ENCODE measurements at regions not wholly inside any gene's neighbourhood (a gene's known extent, or its start where the extent isn't known, plus 50 kb on each side); places are given as distances from the start of the nearest gene placed in this dataset.
"Not testable (repeated sequence)": the region's sequence is repeated elsewhere in the genome, so short reads cannot be mapped to it uniquely, and the experiment has no call there.

DNA sequence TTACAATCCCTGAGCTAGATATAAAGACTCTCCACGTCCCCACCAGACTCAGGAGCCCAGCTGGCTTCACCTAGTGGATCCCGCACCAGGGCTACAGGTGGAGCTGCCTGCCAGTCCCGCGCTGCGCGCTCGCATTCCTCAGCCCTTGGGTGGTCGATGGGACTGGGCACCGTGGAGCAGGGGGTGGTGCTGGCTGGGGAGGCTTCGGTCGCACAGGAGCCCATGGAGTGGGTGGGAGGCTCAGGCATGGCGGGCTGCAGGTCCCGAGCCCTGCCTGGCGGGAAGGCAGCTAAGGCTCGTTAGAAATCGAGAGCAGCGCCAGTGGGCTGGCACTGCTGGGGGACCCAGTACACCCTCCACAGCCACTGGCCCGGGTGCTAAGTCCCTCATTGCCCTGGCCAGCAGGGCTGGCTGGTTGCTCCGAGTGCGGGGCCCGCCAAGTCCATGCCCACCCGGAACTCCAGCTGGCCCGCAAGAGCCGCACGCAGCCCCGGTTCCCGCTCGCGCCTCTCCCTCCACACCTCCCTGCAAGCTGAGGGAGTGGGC lies 423.7 kb downstream of the OLFM4 start:
- not testable (repeated sequence) for DNase-seq (ENCODE audit: low read depth in 4 of 4, low spot score in 2 of 4)

DNA sequence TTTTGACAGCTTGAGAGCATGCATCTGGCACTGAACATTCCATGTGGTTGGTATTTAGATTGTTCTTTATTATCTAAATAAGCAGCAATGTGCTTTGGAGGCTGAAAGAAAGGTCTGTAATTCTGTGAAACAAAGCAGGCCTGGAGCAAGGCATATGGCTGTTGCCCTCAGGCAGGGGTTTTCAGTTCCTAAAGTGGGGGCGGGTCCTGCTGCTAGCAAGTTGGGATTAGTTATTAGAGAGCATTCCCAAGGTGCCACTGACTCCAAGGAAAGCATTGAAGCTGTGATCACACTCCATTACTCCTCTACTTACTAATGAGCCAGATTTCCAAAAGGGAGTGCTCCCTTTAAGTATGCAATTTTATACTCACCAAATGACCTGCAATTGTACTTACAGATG lies 432.2 kb downstream of the OLFM4 start:
- DNase-seq (ENCODE audit: low read depth in 4 of 4, low spot score in 2 of 4), result no peak

DNA sequence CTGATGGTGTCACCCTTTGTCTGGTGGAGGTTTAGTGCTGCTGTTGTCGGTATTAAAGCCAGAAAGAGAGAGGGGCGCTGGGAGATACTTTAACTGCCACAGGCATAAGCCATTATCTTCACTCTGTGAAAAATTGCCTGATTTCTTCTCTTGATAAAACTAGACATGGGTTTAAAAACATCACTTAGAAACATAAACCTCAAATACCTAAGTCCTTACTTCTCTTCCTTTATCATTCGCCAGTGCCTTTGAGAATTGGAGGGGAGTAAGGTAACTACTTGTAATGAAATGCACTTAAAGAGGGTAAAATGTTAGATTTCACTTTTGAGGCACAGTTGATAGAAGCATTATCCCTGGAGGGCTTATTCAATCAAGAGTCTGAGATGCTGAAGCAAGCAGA lies 434.5 kb downstream of the OLFM4 start:
- DNase-seq (ENCODE audit: low read depth in 4 of 4, low spot score in 2 of 4), result no peak

DNA sequence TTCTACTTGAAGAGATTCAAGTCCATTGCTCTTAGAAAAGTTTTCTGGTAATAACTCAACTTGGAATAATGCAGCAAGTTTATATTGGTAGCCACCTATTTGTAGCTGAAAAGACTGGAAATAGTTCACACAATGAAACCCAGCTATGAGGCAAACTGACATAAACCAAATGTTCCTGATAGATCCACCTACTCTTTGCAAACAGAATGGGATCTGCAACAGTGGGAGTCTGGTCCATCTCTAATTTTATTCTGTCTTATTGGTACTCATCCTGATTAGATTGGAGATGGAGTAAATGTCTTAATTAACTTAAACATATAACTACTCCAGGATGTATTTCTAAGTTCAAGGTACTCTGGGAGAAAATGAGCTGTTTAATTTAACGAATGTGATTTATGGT lies 438.0 kb downstream of the OLFM4 start:
- DNase-seq (ENCODE audit: low read depth in 4 of 4, low spot score in 2 of 4), result no peak

DNA sequence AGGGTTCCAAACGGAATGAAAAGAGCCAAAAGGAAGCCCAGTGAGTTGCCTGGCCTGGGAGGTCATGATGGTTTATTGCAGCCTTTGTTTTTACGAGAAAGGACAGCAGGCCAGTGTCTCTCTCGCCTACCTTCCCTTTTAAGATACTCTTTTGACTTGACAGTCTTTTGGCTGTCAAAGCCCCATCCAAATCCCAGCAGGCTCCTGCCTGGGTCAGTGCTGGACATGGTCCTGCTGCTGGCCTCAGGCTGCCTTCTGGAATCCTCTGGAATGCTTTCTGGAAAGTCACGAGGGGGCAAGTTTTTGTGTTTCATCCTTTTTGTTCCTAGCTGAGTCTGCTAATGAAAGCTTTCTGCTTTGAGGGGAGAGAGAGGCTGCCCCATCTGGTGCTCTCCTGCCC lies 444.8 kb downstream of the OLFM4 start:
- DNase-seq (ENCODE audit: low read depth in 4 of 4, low spot score in 2 of 4), result no peak

DNA sequence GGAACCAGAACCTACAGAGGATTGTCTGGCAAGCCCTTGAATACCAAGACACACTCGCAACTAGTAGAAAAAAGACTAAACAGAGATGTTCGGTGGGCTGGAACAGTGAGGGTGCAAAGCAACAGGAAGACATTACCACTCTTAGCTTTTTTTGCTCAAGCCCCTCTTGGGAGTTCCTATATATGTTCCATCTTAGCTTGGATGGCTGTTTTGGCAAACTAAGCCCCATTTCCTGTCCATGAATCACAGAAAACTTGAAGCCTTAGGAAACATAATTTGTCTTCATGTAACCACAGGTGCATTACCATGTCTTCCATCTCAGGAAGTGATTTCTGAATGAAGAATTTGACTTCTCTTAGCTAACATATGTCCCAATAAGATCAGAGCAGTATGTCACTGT lies 446.3 kb downstream of the OLFM4 start:
- DNase-seq (ENCODE audit: low read depth in 4 of 4, low spot score in 2 of 4), result no peak

DNA sequence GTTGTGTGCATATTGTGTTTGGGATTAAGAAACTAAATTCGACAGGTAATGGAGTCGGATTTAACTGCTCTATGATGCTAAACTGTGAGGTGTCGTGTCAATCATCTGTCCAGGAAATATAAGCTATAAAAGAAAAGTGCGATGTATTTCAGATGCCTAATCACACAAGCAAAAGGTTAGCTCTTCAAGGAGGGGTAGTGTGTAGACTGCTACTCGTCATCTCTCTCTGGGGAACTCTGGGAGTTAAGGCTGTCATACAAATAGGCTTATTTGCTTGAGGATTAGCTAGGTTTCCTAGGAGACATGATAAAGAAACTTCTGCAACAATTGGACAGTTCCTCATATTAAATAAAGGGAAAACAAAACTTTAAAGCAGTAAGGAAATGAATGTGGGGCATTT lies 462.1 kb downstream of the OLFM4 start:
- no peak for DNase-seq (ENCODE audit: low read depth in 4 of 4, low spot score in 2 of 4)

DNA sequence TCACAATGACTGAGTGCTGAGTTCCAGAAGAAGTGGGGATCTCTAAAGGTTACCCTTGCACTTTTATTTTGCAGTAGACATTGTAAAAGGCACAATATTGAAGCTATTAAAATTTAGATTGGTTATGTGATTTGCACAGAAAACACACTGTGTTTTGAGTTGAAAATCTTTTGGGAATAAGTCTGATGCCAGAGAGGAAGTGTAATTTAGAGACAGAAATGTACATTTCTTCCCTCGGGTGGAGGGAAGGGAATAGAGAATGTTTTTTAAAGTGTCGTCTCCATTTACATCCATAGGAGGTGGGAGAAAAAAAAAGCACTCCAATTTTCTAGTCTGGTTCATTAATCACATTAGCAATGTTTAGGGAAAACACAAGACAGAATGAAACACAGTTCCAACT lies 465.8 kb downstream of the OLFM4 start:
- no peak for DNase-seq (ENCODE audit: low read depth in 4 of 4, low spot score in 2 of 4)

DNA sequence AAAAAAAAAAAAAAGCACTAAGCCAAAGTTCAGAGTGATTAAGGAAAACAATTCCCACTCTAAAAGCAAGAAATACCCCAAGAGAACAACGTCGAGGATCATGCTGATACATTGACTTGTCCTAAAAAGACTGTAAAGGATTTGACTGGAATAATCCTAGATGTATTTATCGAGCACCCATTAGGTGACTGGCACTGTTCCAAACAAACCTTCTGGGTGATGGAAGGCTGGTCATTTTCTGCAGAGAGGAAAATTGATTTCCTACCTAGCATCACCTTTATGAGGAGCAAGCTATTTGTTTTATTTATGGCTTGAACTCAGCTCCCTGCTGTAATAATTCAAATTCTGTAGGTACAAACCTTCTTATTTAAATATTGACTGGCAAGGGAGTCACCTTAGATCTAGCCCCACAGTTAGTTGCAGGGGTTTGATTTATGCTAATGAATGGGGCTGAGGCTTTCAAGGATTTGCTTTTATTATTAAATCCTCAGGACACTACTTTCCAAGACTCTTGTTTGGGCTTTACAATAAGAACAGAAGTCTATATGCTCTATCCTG lies 471.0 kb downstream of the OLFM4 start:
- DNase-seq (ENCODE audit: low read depth in 4 of 4, low spot score in 2 of 4), result no peak

DNA sequence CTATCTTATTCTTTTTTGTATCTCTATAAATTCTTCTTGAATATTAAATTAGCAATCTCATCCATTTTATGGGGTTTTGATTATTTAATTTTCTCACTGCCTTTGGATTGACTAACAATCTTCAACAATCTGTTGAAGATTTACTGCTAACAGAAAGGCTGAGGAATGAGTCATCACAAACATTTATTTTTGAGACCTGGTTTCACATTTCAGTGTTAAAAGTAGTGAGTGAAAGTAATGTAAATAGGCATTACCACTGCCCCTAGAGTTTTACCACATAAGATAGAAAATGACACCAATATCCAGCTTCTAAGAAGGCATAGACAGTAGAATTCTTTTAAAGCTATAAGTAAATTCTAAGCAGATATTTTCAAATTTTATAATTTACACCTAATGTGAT lies 472.8 kb downstream of the OLFM4 start:
- no peak for DNase-seq (ENCODE audit: low read depth in 4 of 4, low spot score in 2 of 4)

DNA sequence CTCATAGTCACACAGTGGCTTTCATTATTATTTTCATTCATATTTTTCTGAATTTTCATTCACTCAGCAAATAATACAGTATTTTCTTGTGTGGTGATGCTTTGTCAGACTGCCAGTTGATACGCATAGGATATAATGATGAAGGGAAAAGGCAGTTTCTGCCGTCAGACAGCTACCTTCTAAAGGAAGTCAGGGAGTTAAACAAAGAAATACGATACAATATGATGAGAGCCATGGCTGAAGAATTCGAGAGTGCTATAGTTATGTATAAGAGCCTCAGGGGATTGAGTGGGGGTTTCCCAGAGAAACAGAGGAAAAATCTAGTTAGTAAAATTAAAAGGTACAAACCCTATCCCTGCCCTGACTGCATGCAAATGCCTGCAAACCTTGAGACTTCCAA lies 479.1 kb downstream of the OLFM4 start:
- no peak for DNase-seq (ENCODE audit: low read depth in 4 of 4, low spot score in 2 of 4)

DNA sequence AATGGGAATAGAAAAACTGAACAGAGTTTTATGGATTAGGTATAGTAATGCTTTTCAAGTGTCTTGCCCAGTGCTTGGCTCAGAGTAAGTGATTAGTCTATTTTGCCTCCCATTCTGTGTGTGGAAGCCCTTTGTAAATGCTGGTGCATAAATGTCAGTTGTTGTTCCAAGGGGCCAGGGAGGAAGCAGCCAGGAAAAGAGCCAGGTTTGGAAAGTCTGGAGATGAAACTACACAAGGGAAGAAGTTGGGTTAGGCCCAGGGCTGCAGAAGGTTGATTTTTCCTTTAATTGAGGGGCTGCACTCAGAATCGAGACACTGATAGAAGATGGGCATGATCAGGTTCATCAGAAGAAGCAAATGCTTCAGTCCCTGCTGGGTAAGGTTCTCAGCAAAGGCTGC lies 484.0 kb downstream of the OLFM4 start:
- DNase-seq (ENCODE audit: low read depth in 4 of 4, low spot score in 2 of 4), result no peak

DNA sequence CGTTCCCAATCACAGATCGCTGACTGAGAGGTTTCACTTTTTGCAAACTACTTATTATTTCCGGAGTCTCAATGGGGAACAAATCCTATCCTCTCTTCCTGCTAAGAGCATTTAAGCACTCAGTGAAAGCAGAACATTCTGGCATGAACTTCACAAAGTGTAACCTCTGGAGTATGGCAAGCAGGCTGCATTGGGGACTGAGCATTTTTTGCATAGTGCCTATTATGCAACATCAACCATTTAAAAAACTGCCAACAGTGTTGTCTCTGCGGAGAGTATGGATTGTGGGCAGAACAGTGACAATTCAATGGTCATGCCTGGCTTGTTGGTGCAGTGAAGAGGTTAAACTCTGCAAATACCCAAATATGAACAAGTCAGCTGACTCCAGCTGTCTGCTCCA lies 484.6 kb downstream of the OLFM4 start:
- no peak for DNase-seq (ENCODE audit: low read depth in 4 of 4, low spot score in 2 of 4)

DNA sequence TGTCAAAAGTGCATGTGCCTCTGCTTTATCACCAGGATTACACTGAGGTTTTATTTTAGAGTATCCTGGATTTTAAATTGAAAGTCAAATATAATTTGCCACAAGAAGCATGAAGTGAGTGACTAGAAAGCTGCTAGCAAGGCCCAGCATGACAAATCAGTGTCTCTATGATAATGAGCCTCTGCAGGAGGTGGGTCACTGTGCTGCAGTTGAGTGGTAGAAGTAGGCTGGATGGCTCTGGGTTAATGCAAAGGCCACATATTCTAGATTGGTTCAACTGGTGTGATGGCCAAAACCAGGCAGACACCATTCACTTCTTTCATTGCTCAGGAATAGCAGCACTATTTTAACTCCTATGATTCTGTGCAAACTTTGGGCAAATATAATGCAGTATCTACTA lies 491.5 kb downstream of the OLFM4 start:
- DNase-seq (ENCODE audit: low read depth in 4 of 4, low spot score in 2 of 4), result no peak

DNA sequence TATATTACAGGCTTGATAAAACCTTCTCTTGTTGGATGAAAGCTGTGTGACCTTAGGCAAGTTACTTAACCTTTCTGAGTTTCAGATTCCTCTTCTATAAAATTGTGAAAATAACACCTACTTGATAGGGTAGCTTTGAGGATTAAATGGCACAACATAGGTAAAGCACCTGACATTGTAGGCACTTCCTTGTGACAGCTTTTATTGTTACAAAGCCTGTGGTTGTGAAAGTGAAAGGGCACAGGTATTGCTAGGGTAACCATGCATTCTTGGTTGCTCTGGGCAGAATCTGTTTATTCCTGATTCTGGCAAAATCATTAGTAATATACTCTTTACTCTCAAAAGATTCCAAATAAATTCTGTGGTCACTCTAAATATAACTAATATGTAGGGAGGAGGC lies 493.4 kb downstream of the OLFM4 start:
- no peak for DNase-seq (ENCODE audit: low read depth in 4 of 4, low spot score in 2 of 4)

DNA sequence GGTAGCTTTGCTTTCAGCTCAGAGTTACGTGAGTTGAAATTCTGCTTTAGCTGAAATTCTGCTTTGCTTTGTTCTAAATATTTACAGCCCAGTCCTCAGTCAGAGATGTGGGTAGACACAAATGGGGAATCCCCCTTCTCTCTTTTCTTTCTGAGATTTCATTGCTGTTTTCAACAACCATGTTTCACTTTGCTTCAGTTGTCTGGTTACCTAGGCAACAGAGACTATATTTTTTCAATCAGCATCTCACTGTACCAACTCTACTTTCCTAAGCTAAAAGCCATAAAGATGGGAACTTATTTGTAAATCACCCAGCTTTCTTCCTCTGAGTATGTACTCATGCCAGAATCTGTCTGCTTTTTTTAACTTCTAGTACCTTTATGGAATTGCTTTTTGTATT lies 509.0 kb downstream of the OLFM4 start:
- DNase-seq (ENCODE audit: low read depth in 4 of 4, low spot score in 2 of 4), result no peak

DNA sequence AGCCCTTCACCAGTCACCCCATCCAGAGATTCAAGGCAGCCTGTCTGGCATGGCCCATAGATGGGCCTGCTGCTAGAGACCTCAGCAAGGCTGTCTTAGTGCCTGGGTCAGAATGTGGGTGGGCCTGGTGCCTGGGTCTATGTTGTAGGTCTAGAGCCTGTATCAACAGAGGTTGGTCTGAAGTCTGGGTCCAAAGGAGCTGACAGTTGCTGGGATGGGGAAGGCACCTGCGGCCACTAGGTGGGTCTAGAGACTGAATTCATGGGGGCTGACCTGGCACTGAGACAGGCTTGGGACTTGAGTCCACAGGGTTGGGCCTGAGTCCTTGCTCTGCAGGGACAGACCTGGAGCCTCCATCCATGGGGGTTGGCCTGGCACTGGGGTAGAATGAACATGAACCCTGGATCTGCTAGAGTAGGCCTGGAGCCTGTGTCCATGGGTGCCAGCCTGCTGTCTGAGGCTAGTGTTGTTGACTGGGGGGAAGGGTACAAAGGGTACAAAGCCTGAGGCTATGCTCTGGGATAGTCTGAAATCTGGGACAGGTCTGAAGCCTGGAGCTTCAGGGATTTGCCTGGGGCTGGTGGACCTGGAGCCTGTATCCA lies 516.8 kb downstream of the OLFM4 start:
- no peak for DNase-seq (ENCODE audit: low read depth in 4 of 4, low spot score in 2 of 4)

DNA sequence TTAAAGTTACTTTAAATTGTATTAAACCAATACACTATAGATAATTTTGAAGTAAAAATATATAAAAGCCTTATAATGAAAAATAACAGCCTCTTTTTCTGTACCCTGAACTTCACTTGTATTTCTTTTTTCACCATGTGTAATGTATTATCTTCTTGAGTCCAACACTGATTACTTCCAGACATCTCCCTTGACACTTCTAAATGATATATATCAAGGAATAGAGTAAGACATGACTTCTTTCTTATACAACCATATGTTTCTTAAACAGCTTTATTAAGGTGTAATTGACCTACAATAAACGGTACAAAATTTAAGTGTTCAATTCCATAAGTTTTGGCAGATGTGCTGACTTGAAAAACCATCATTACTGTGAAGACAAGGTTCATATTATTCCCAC lies 531.9 kb downstream of the OLFM4 start:
- DNase-seq (ENCODE audit: low read depth in 4 of 4, low spot score in 2 of 4), result no peak

DNA sequence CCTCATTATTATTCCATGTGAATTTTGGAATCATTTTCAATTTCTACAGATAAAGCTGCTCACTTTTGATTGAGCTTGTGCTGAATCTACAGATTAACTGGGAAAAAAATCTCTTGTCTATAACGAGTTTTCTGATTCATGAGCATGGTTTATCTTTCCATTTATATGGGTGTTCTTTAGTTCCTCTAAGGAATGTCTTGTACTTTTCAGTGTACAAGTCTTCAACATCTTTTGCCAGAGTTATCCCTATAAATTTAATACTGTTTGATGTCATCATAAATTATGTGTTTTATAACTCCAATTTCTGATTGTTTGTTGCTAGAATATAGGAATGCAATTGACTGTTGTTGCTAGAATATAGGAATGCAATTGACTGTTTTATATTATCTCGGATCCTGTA lies 533.8 kb downstream of the OLFM4 start:
- no peak for DNase-seq (ENCODE audit: low read depth in 4 of 4, low spot score in 2 of 4)

DNA sequence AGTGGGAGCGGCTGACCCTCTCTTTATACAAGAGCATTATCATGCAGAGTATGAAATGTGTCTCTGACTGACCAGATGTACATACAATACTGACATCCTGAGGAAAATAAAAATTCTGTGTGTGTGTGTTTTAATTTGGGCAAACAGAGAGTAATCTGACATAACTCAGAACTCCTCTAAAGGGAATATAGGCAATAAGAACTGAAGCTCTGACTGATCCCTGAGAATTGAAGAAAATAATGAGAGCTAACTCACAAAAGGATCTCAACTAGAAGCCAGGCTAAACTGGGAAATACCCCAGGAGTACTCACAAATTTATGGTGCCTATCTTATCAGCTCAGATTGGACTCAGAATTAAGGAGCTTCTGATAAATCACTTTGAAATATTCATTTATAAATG lies 539.9 kb downstream of the OLFM4 start:
- DNase-seq (ENCODE audit: low read depth in 4 of 4, low spot score in 2 of 4), result no peak

DNA sequence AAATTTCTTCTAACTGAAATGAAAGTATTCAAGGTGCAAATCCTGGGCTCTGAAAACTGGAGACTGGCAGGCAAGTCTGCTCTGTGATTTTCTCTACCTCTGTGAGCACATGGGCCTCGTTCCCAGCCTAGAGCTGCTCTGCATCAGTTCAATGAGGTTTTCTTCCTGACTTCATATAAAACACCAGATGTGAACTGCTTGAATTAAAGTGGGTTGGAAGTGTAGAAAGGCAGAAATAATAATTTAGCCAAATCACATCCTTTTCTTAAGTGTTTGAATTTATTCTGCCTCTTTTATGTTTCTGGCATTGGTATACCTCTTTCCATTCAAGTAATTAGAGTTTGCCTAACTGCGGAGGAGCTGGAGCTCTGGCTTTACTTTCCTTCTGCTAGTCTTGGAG lies 540.8 kb downstream of the OLFM4 start:
- no peak for DNase-seq (ENCODE audit: low read depth in 4 of 4, low spot score in 2 of 4)

DNA sequence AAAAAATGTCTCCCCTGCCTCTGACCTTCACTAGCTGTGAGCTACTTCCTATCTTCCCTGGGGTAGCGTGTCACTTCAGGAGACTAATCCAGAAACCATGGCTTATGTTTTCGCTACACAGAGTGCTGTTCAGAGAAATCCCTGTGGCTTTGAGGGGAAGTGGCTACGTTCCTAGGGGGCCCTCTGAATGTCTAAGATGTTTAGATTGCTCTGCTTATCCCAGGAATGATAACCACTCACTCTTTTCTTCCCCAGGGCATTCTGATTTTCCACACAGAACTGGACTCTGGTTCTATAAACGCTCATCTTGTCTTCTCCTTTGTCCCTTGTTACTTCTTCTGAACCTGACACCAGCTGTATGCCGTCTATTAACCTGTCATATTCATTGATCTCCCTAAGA lies 572.5 kb downstream of the OLFM4 start:
- no peak for DNase-seq (ENCODE audit: low read depth in 4 of 4, low spot score in 2 of 4)

DNA sequence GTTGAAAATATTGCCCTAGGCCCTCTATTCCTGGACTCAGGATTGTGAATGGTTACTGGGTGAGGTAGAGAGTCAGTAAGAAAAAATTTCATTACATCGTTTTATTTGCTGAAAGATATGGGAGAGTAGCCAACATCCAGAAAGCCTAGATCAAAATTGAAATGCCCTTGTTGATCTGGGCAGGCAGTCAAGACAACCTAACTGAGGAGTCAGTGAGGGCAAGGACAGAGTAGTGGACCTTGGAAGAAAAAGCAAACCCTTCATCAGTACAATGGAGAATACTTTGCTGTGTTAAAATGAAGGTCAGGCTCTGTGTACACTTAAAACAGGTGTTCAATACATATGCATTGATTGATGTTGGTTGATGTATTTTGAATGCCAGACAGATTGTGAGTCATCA lies 576.7 kb downstream of the OLFM4 start:
- no peak for DNase-seq (ENCODE audit: low read depth in 4 of 4, low spot score in 2 of 4)
